ENCODE measurements at regions not wholly inside any gene's neighbourhood (a gene's known extent, or its start where the extent isn't known, plus 50 kb on each side); places are given as distances from the start of the nearest gene placed in this dataset.
"Not testable (repeated sequence)": the region's sequence is repeated elsewhere in the genome, so short reads cannot be mapped to it uniquely, and the experiment has no call there.

GRCh38 chr18:14987377-14987776, 239.4 kb downstream of the ANKRD30B start:
- not testable (repeated sequence) for TF ChIP-seq POLR2AphosphoS5 (IDR thresholded peaks at IDR 0.05; ENCODE audit: low read depth, low read length); CTCF (CRISPR knock-in tag; IDR thresholded peaks at IDR 0.05); POLR2A (IDR thresholded peaks at IDR 0.05; ENCODE audit: insufficient read depth in 1 of 2, low read depth in 2 of 2, low read length in 2 of 2); GATAD2A (CRISPR knock-in tag; IDR thresholded peaks at IDR 0.05)
